Liver (tissue), 8 donors: ENCODE measurements at regions not wholly inside any gene's neighbourhood (a gene's known extent, or its start where the extent isn't known, plus 50 kb on each side); places are given as distances from the start of the nearest gene placed in this dataset.

ENCODE experiments used
- DNase-seq: peaks from one replicate; pipeline ENCODE4 v3.0.0-alpha.2; 2017; ENCODE audit warnings: low spot score
- H3K27ac ChIP-seq, 2 donors: one replicate each; pipeline ENCODE4 v1.7.0; 2013; ENCODE audit warnings: inconsistent platforms in 2 of 2, low read length in 2 of 2, control low read depth in 1 of 2, low read depth in 1 of 2, mild to moderate bottlenecking in 1 of 2
- H3K27me3 ChIP-seq, 4 donors: one replicate each; pipeline versions ENCODE4 v1.6.1 to v1.7.0; 2013; ENCODE audit warnings: low read length in 3 of 4, inconsistent platforms in 1 of 4, mild to moderate bottlenecking in 1 of 4, moderate library complexity in 1 of 4; ENCODE audit not compliant: control insufficient read depth in 4 of 4, insufficient read depth in 4 of 4
- H3K36me3 ChIP-seq, 4 donors: one replicate each; pipeline versions ENCODE4 v1.6.1 to v1.7.0; 2013; ENCODE audit warnings: low read length in 3 of 4, mild to moderate bottlenecking in 3 of 4, low read depth in 1 of 4, moderate library complexity in 1 of 4; ENCODE audit not compliant: control insufficient read depth in 4 of 4, insufficient read depth in 3 of 4
- H3K4me1 ChIP-seq, 4 donors: one replicate each; pipeline versions ENCODE4 v1.6.1 to v1.7.0; 2013; ENCODE audit warnings: low read length in 3 of 4, mild to moderate bottlenecking in 3 of 4, moderate library complexity in 1 of 4; ENCODE audit not compliant: control insufficient read depth in 4 of 4, insufficient read depth in 4 of 4
- H3K4me3 ChIP-seq, 3 donors: one replicate each; pipeline versions ENCODE4 v1.6.1 to v1.7.0; 2013; ENCODE audit warnings: low read length in 3 of 3, control low read depth in 1 of 3, low read depth in 1 of 3, mild to moderate bottlenecking in 1 of 3
- H3K9ac ChIP-seq, 2 donors: one replicate each; pipeline ENCODE4 v1.7.0; 2013; ENCODE audit warnings: low read length in 2 of 2, mild to moderate bottlenecking in 2 of 2, moderate library complexity in 2 of 2, control low read depth in 1 of 2, low read depth in 1 of 2
- H3K9me3 ChIP-seq, 4 donors: one replicate each; pipeline versions ENCODE4 v1.6.1 to v1.7.0; 2013; ENCODE audit warnings: low read length in 3 of 4; ENCODE audit not compliant: control insufficient read depth in 4 of 4
- ATF3 ChIP-seq: IDR thresholded peaks from 2 replicates; pipeline ENCODE4 v1.6.1; 2016; ENCODE audit warnings: antibody characterized with exemption
- CTCF ChIP-seq: fragments of 150-350 bp; IDR thresholded peaks from 2 replicates; pipeline ENCODE4 v1.5.1; 2017; ENCODE audit warnings: improper control_type of control experiment, low read depth, low read length; ENCODE audit not compliant: missing input control
- EGR1 ChIP-seq, 2 donors: IDR thresholded peaks; 2 replicates each; pipeline ENCODE4 v1.6.1; 2016 to 2018; ENCODE audit warnings: antibody characterized with exemption in 2 of 2, low read depth in 2 of 2
- FOXA1 ChIP-seq: IDR thresholded peaks from 2 replicates; pipeline ENCODE4 v1.6.1; 2016; ENCODE audit warnings: antibody characterized with exemption
- FOXA2 ChIP-seq: IDR thresholded peaks from 2 replicates; pipeline ENCODE4 v1.6.1; 2016; ENCODE audit warnings: antibody characterized with exemption
- GABPA ChIP-seq, 2 donors: IDR thresholded peaks in 1 of 2; conservative IDR thresholded peaks in 1 of 2; 2 replicates each; pipeline ENCODE4 v1.6.1; 2016; ENCODE audit warnings: antibody characterized with exemption in 2 of 2, mild to moderate bottlenecking in 1 of 2, moderate library complexity in 1 of 2
- HNF4A ChIP-seq, 2 donors: conservative IDR thresholded peaks; 2 replicates each; pipeline ENCODE4 v1.6.1; 2016; ENCODE audit warnings: antibody characterized with exemption in 2 of 2, mild to moderate bottlenecking in 2 of 2
- HNF4G ChIP-seq: IDR thresholded peaks from 2 replicates; pipeline ENCODE4 v1.6.1; 2016; ENCODE audit warnings: antibody characterized with exemption
- JUND ChIP-seq, 2 donors: IDR thresholded peaks; 2 replicates each; pipeline ENCODE4 v1.6.1; 2016; ENCODE audit warnings: antibody characterized with exemption in 2 of 2
- MAX ChIP-seq: IDR thresholded peaks from 2 replicates; pipeline ENCODE4 v1.6.1; 2016; ENCODE audit warnings: antibody characterized with exemption
- NR2F2 ChIP-seq: IDR thresholded peaks from 2 replicates; pipeline ENCODE4 v1.6.1; 2016; ENCODE audit warnings: antibody characterized with exemption
- RAD21 ChIP-seq, 2 donors: IDR thresholded peaks; 2 replicates each; pipeline ENCODE4 v1.6.1; 2016; ENCODE audit warnings: antibody characterized with exemption in 2 of 2, mild to moderate bottlenecking in 2 of 2
- REST ChIP-seq: IDR thresholded peaks from 2 replicates; pipeline ENCODE4 v1.6.1; 2016; ENCODE audit warnings: antibody characterized with exemption, mild to moderate bottlenecking
- RXRA ChIP-seq, 2 donors: IDR thresholded peaks; 2 replicates each; pipeline ENCODE4 v1.6.1; 2017 to 2018; ENCODE audit warnings: antibody characterized with exemption in 2 of 2, mild to moderate bottlenecking in 1 of 2
- SP1 ChIP-seq: IDR thresholded peaks from 2 replicates; pipeline ENCODE4 v1.6.1; 2018; ENCODE audit warnings: antibody characterized with exemption, mild to moderate bottlenecking
- TAF1 ChIP-seq: conservative IDR thresholded peaks from 2 replicates; pipeline ENCODE4 v1.6.1; 2016; ENCODE audit warnings: antibody characterized with exemption, mild to moderate bottlenecking
- YY1 ChIP-seq: IDR thresholded peaks from 2 replicates; pipeline ENCODE4 v1.6.1; 2016; ENCODE audit warnings: antibody characterized with exemption, mild to moderate bottlenecking
- ZBTB33 ChIP-seq: IDR thresholded peaks from 2 replicates; pipeline ENCODE4 v1.6.1; 2016; ENCODE audit warnings: antibody characterized with exemption
- WGBS: extraction: QIAGEN DNeasy Blood & Tissue Kit; methylation state at CpG from one replicate; pipeline ENCODE4 v1.1.7; 2013; 5-methylcytosine and 5-hydroxymethylcytosine counted together
- donor health status: healthy.
- donor health status: healthy.
- donor health status: healthy.
- donor health status: healthy.
- donor health status: healthy.

- Histone ChIP-seq H3K4me3 (no peak overlapping the region), H3K27me3 (no peaks in the 10 kb centered on the region), H3K4me1 (no peaks in the 10 kb centered on the region), H3K36me3 (no peaks in the 10 kb centered on the region), H3K27ac (no peak overlapping the region), H3K9ac (no peak overlapping the region), H3K9me3 (no peaks in the 10 kb centered on the region)
- WGBS: 40% methylated on average over 1 of the region's 1 CpG
- TF ChIP-seq HNF4G (no peak), TAF1 (no peak), RXRA (IDR thresholded peaks at IDR 0.05) (no peak), ATF3 (no peak), MAX (no peak), YY1 (no peak)
- no peak for DNase-seq
Measured at GRCh38 chr4:117417856-117418255, 332.5 kb upstream of the TRAM1L1 start.

GRCh38 chr4:117420948-117421347, 335.6 kb upstream of the TRAM1L1 start:
- no peak for TF ChIP-seq FOXA2
- TF ChIP-seq CTCF: no peak
- TF ChIP-seq HNF4A (conservative IDR thresholded peaks at IDR 0.05): no peak
- no peak for TF ChIP-seq YY1
- no peak for TF ChIP-seq FOXA1
- no peak for TF ChIP-seq JUND (IDR thresholded peaks at IDR 0.05)
- no peak for TF ChIP-seq ZBTB33
- TF ChIP-seq RAD21 (IDR thresholded peaks at IDR 0.05): no peak
- TF ChIP-seq EGR1 (IDR thresholded peaks at IDR 0.05; ENCODE audit: low read depth in 2 of 2): no peak
- no peak for TF ChIP-seq MAX
- TF ChIP-seq HNF4G: no peak
- no peak for TF ChIP-seq RXRA (IDR thresholded peaks at IDR 0.05)
- TF ChIP-seq NR2F2: no peak
- TF ChIP-seq ATF3: no peak
- no peak for TF ChIP-seq TAF1
- TF ChIP-seq REST: no peak
- no peak for TF ChIP-seq GABPA (IDR thresholded peaks at IDR 0.05 in 1 of 2, conservative IDR thresholded peaks at IDR 0.05 in 1 of 2)
- no peak for TF ChIP-seq SP1
- Histone ChIP-seq H3K27me3 (no peaks in the 10 kb centered on the region), H3K4me3 (no peak overlapping the region), H3K9me3 (no peaks in the 10 kb centered on the region), H3K36me3 (no peaks in the 10 kb centered on the region), H3K4me1 (no peaks in the 10 kb centered on the region), H3K9ac (no peak overlapping the region), H3K27ac (no peak overlapping the region)
- DNase-seq: no peak
- 24% methylated on average over 1 of the region's 1 CpG for WGBS
